Lower lobe of right lung (tissue), 2 donors: ENCODE measurements at regions not wholly inside any gene's neighbourhood (a gene's known extent, or its start where the extent isn't known, plus 50 kb on each side); places are given as distances from the start of the nearest gene placed in this dataset.
"Not testable (repeated sequence)": the region's sequence is repeated elsewhere in the genome, so short reads cannot be mapped to it uniquely, and the experiment has no call there.

Source experiments
- ATAC-seq, 2 donors: fragments of 200-7000 bp; cut with Tn5 transposase; one replicate each; pipeline ENCODE4 v1.9.1; 2020 to 2022; ENCODE audit warnings: mild to moderate bottlenecking in 2 of 2, moderate library complexity in 2 of 2
- DNase-seq: peaks from one replicate; pipeline ENCODE4 v3.0.0-alpha.2; 2020
- H3K27ac ChIP-seq: fragments of 200-600 bp; one replicate; pipeline ENCODE4 v1.8.0; 2022
- H3K27me3 ChIP-seq: fragments of 200-600 bp; one replicate; pipeline ENCODE4 v1.8.0; 2022; ENCODE audit warnings: low read depth
- H3K36me3 ChIP-seq: fragments of 200-600 bp; one replicate; pipeline ENCODE4 v1.8.0; 2022; ENCODE audit warnings: mild to moderate bottlenecking
- H3K4me1 ChIP-seq: fragments of 200-600 bp; one replicate; pipeline ENCODE4 v1.8.0; 2022
- H3K4me3 ChIP-seq: fragments of 200-600 bp; one replicate; pipeline ENCODE4 v1.8.0; 2022; ENCODE audit warnings: mild to moderate bottlenecking
- H3K9me3 ChIP-seq: fragments of 200-600 bp; one replicate; pipeline ENCODE4 v1.8.0; 2022
- CTCF ChIP-seq: fragments of 200-600 bp; IDR thresholded peaks from one replicate; pipeline ENCODE4 v1.8.0; 2022; ENCODE audit warnings: antibody characterized with exemption, mild to moderate bottlenecking
- intact Hi-C: fragments of 100-400 bp; cut with DNase I; formaldehyde crosslinking; loops from one replicate; pipeline ENCODE4 v1.11.0; 2022
- donor health status: DM: no; HTN: yes; CAD: no; lungs with severe emphysema.

- Histone ChIP-seq H3K9me3 (no peaks in the 10 kb centered on the region), H3K27me3 (no peaks in the 10 kb centered on the region), H3K4me1 (no peaks in the 10 kb centered on the region), H3K36me3 (no peaks in the 10 kb centered on the region), H3K27ac (no peak overlapping the region), H3K4me3 (no peak overlapping the region)
- DNase-seq: no peak
- TF ChIP-seq CTCF: no peak
- ATAC-seq: no peak
- intact Hi-C loops: no loop called here
Measured at GRCh38 chr1:187996780-187997179, 1168.0 kb downstream of the PLA2G4A start.

- no peak for TF ChIP-seq CTCF
- H3K4me1 ChIP-seq: no peaks in the 10 kb centered on the region
- no peak overlapping the region for H3K27ac ChIP-seq
- ATAC-seq (no peak), DNase-seq (no peak)
- H3K9me3 ChIP-seq: no peaks in the 10 kb centered on the region
- no peak overlapping the region for H3K4me3 ChIP-seq
- H3K36me3 ChIP-seq: no peaks in the 10 kb centered on the region
- intact Hi-C loops: no loop called here
- H3K27me3 ChIP-seq: no peaks in the 10 kb centered on the region
Measured at GRCh38 chr1:187999973-188000372, 1171.2 kb downstream of the PLA2G4A start.

GRCh38 chr1:188003687-188004086 lies 1174.9 kb downstream of the PLA2G4A start:
- ATAC-seq, H3K4me3 ChIP-seq, H3K27ac ChIP-seq, H3K4me1 ChIP-seq, H3K9me3 ChIP-seq, DNase-seq, H3K36me3 ChIP-seq, intact Hi-C loops, H3K27me3 ChIP-seq: not testable (repeated sequence)

GRCh38 chr1:188004849-188005248 lies 1176.1 kb downstream of the PLA2G4A start:
- no peak for ATAC-seq
- intact Hi-C loops: no loop called here
- no peak for DNase-seq

GRCh38 chr1:188006354-188006753 lies 1177.6 kb downstream of the PLA2G4A start:
- no peak for TF ChIP-seq CTCF
- Histone ChIP-seq H3K9me3 (no peaks in the 10 kb centered on the region), H3K27me3 (no peaks in the 10 kb centered on the region), H3K4me1 (no peaks in the 10 kb centered on the region), H3K27ac (no peak overlapping the region), H3K36me3 (no peaks in the 10 kb centered on the region), H3K4me3 (no peak overlapping the region)
- DNase-seq (no peak), ATAC-seq (no peak)
- intact Hi-C loops: no loop called here

More at GRCh38 chr1:188004849-188005248, 1176.1 kb downstream of the PLA2G4A start:
- H3K27me3 ChIP-seq: no peaks in the 10 kb centered on the region
- no peak for TF ChIP-seq CTCF
- H3K4me1 ChIP-seq: no peaks in the 10 kb centered on the region
- H3K9me3 ChIP-seq: no peaks in the 10 kb centered on the region
- no peak overlapping the region for H3K4me3 ChIP-seq
- H3K36me3 ChIP-seq: no peaks in the 10 kb centered on the region
- no peak overlapping the region for H3K27ac ChIP-seq

GRCh38 chr1:188013222-188013849 lies 1184.6 kb downstream of the PLA2G4A start:
- H3K4me1 ChIP-seq, H3K27ac ChIP-seq, H3K27me3 ChIP-seq, DNase-seq, intact Hi-C loops, H3K4me3 ChIP-seq, H3K36me3 ChIP-seq, ATAC-seq, H3K9me3 ChIP-seq: not testable (repeated sequence)
